OCI-LY7 (cell line): ENCODE measurements at regions not wholly inside any gene's neighbourhood (a gene's known extent, or its start where the extent isn't known, plus 50 kb on each side); places are given as distances from the start of the nearest gene placed in this dataset.

Source experiments
- BruUV-seq: library from RNA; stranded (reverse); fragments of 400-500 nt; replicated peaks from 2 replicates; lab custom pipeline; 2021; lab: Mats Ljungman, UMichigan
- CTCF ChIA-PET: fragments of 300-600 bp; sonication (Branson Sonifier 250); formaldehyde crosslinking; loops from one replicate; lab custom pipeline; 2022; ENCODE audit warnings: antibody characterized with exemption; ENCODE audit not compliant: unreplicated experiment; lab: Charles Lee
- POLR2A ChIA-PET: fragments of 300-600 bp; sonication (Branson Sonifier 250); formaldehyde crosslinking; loops from one replicate; lab custom pipeline; 2022; ENCODE audit warnings: antibody characterized with exemption; lab: Charles Lee
- DNase-seq: peaks from one replicate; pipeline ENCODE4 v3.0.0-alpha.2; 2015; ENCODE audit warnings: low spot score
- H2AFZ ChIP-seq: fragments of 200-600 bp; sonication (generic), shearing (Covaris generic); 2 replicates; pipeline ENCODE4 v1.6.1; 2014; ENCODE audit warnings: mild to moderate bottlenecking, antibody characterized with exemption, low read length, moderate library complexity
- H3K27ac ChIP-seq: fragments of 200-600 bp; sonication (generic); 2 replicates; pipeline ENCODE4 v1.5.1; 2014; ENCODE audit warnings: mixed run types, low read depth, mild to moderate bottlenecking, moderate library complexity, low read length, inconsistent platforms; ENCODE audit not compliant: poor library complexity, severe bottlenecking
- H3K36me3 ChIP-seq: fragments of 200-600 bp; sonication (generic); 2 replicates; pipeline ENCODE4 v1.6.1; 2014; ENCODE audit warnings: mild to moderate bottlenecking, antibody characterized with exemption, low read length, moderate library complexity, mixed read lengths; ENCODE audit not compliant: insufficient read depth
- H3K4me1 ChIP-seq: fragments of 200-600 bp; sonication (generic); 2 replicates; pipeline ENCODE4 v1.5.1; 2014; ENCODE audit warnings: mild to moderate bottlenecking, low read length; ENCODE audit not compliant: insufficient read depth, poor library complexity, severe bottlenecking
- H3K4me2 ChIP-seq: fragments of 200-600 bp; sonication (generic); 2 replicates; pipeline ENCODE4 v1.6.1; 2014; ENCODE audit warnings: mild to moderate bottlenecking, low read length
- H3K4me3 ChIP-seq: fragments of 200-600 bp; sonication (generic); 2 replicates; pipeline ENCODE4 v1.5.1; 2014; ENCODE audit warnings: mild to moderate bottlenecking, low read depth, low read length; ENCODE audit not compliant: poor library complexity, severe bottlenecking
- H3K79me2 ChIP-seq: fragments of 200-600 bp; sonication (generic); 2 replicates; pipeline ENCODE4 v1.6.1; 2016; ENCODE audit warnings: low read depth, mild to moderate bottlenecking, low read length, moderate library complexity, mixed read lengths; ENCODE audit not compliant: insufficient read depth
- H3K9me2 ChIP-seq: fragments of 200-600 bp; sonication (generic); 2 replicates; pipeline ENCODE4 v1.6.1; 2016; ENCODE audit warnings: mild to moderate bottlenecking, low read length, mixed read lengths; ENCODE audit not compliant: insufficient read depth
- H3K9me3 ChIP-seq: fragments of 200-600 bp; sonication (generic); 2 replicates; pipeline ENCODE4 v1.6.1; 2014; ENCODE audit warnings: mild to moderate bottlenecking, mixed run types, low read length, mixed read lengths
- H4K20me1 ChIP-seq: fragments of 200-600 bp; sonication (generic); 2 replicates; pipeline ENCODE4 v1.6.1; 2014; ENCODE audit warnings: mild to moderate bottlenecking, antibody characterized with exemption, low read length, moderate library complexity, mixed read lengths; ENCODE audit not compliant: insufficient read depth
- EZH2phosphoT487 ChIP-seq: fragments of 200-600 bp; sonication (generic); IDR thresholded peaks from 2 replicates; pipeline ENCODE4 v1.6.1; 2018; ENCODE audit warnings: low read depth, borderline replicate concordance, mild to moderate bottlenecking, mixed run types, antibody characterized with exemption, low read length, moderate library complexity, mixed read lengths
- intact Hi-C: fragments of 100-400 bp; cut with micrococcal nuclease; formaldehyde crosslinking; loops from one replicate; pipeline ENCODE4 v1.10.0; 2022; ENCODE audit not compliant: unreplicated experiment
- TF ChIP-seq, protein P1 (sequence below): fragments of 200-600 bp; sonication (generic); conservative IDR thresholded peaks from 2 replicates; pipeline ENCODE4 v1.5.1; 2014; ENCODE audit warnings: mild to moderate bottlenecking, antibody characterized with exemption, low read length, moderate library complexity, mixed read lengths

DNA sequence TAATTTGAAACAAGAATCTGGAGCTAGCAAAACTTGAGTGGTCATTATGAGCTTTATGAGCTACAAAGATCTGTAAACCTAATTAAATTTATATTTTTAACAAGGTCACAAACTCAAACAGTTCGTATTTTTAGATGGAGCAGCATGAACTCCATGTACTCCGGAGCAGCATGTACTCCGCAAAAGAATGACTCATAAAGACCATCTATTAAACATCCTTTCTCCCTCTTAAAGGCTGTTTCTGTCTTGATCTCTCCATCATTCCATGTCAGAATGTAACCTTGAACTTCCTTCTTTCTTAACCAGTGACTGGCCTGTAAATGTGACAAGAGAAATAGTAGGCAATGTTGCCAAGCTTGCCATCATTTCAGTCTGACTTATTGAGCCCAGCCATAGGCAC lies 696.9 kb downstream of the ZNF385D start:
- intact Hi-C loops, result no loop called here
- BruUV-seq, result no TSS peak
- ChIA-PET POLR2A (no interaction called here), CTCF (no interaction called here)
- H3K27ac ChIP-seq, result no peak overlapping the region
- TF ChIP-seq, protein P1, sequence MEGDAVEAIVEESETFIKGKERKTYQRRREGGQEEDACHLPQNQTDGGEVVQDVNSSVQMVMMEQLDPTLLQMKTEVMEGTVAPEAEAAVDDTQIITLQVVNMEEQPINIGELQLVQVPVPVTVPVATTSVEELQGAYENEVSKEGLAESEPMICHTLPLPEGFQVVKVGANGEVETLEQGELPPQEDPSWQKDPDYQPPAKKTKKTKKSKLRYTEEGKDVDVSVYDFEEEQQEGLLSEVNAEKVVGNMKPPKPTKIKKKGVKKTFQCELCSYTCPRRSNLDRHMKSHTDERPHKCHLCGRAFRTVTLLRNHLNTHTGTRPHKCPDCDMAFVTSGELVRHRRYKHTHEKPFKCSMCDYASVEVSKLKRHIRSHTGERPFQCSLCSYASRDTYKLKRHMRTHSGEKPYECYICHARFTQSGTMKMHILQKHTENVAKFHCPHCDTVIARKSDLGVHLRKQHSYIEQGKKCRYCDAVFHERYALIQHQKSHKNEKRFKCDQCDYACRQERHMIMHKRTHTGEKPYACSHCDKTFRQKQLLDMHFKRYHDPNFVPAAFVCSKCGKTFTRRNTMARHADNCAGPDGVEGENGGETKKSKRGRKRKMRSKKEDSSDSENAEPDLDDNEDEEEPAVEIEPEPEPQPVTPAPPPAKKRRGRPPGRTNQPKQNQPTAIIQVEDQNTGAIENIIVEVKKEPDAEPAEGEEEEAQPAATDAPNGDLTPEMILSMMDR, result no peak
- TF ChIP-seq EZH2phosphoT487, result no peak
- no peaks in the 10 kb centered on the region for H3K9me2 ChIP-seq
- H3K4me3 ChIP-seq, result no peak overlapping the region
- no peak overlapping the region for H2AFZ ChIP-seq
- no peaks in the 10 kb centered on the region for H4K20me1 ChIP-seq
- DNase-seq, result no peak
- H3K79me2 ChIP-seq, result no peaks in the 10 kb centered on the region
- H3K4me1 ChIP-seq, result no peaks in the 10 kb centered on the region
- no peaks in the 10 kb centered on the region for H3K36me3 ChIP-seq
- H3K9me3 ChIP-seq, result no peaks in the 10 kb centered on the region
- H3K4me2 ChIP-seq, result no peak overlapping the region

DNA sequence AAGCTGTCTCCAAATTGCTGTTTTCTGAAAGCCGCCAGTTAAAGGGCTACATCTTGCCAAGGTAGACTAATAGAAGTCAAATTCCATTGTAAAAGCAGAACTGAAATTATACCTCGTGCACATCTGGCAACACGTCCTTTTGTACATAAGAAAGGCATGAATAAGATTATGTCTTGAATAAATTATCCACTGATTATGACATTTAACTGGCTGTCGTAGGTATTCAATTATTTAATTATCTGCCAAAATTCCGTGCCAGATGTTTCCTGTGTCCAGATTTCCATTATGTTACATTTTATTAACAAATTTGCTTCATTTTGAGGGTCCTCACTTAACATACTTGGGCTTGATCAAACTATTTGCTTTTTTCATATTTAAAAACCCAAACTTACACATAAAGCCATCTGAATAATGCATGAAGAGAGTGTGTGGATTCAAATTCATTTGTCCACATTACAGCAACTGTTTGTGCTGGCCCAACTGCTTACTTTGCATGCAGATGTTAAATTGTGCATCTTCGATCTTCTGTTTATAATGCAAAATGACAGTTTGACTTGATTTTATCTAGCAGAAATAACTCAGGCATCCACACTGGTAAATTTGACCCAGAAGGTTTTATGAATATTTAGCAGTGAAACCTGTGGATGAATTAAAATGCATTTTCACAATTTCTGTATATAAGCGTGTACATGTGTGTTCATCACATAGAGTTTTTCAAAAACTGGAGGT lies 701.5 kb downstream of the ZNF385D start:
- H3K4me1 ChIP-seq, result no peaks in the 10 kb centered on the region
- H3K79me2 ChIP-seq, result no peaks in the 10 kb centered on the region
- no peak overlapping the region for H3K27ac ChIP-seq
- intact Hi-C loops, result no loop called here
- TF ChIP-seq, protein P1, result no peak
- TF ChIP-seq EZH2phosphoT487, result no peak
- H3K4me3 ChIP-seq, result no peak overlapping the region
- no peak overlapping the region for H3K4me2 ChIP-seq
- ChIA-PET POLR2A (no interaction called here), CTCF (no interaction called here)
- no peak overlapping the region for H2AFZ ChIP-seq
- H3K9me3 ChIP-seq, result no peaks in the 10 kb centered on the region
- DNase-seq, result no peak
- no peaks in the 10 kb centered on the region for H4K20me1 ChIP-seq
- no peaks in the 10 kb centered on the region for H3K36me3 ChIP-seq
- no peaks in the 10 kb centered on the region for H3K9me2 ChIP-seq
- no TSS peak for BruUV-seq

GRCh38 chr3:21043139-21043538 lies 707.9 kb downstream of the ZNF385D start:
- Histone ChIP-seq H3K9me2 (no peaks in the 10 kb centered on the region), H3K79me2 (no peaks in the 10 kb centered on the region), H3K36me3 (no peaks in the 10 kb centered on the region), H4K20me1 (no peaks in the 10 kb centered on the region), H3K4me3 (no peak overlapping the region), H3K4me2 (no peak overlapping the region), H2AFZ (no peak overlapping the region), H3K9me3 (no peaks in the 10 kb centered on the region), H3K27ac (no peak overlapping the region), H3K4me1 (no peaks in the 10 kb centered on the region)
- intact Hi-C loops, result no loop called here
- CTCF ChIA-PET, result no interaction called here
- DNase-seq, result no peak
- POLR2A ChIA-PET, result interaction anchor here (1.0 kb wide), 1 partner anchor 59 kb away, joined by 3 read pairs; no protein-coding TSS in a partner anchor
- no peak for TF ChIP-seq EZH2phosphoT487
- TF ChIP-seq, protein P1, result no peak
- no TSS peak for BruUV-seq
